Activated naive CD4-positive, alpha-beta T cell treated with anti-CD3 and anti-CD28 coated beads, Interleukin-2, amount 10 ng/mL, durations not matched to agents 7 days and 5 days (primary cell): ENCODE measurements at regions not wholly inside any gene's neighbourhood (a gene's known extent, or its start where the extent isn't known, plus 50 kb on each side); places are given as distances from the start of the nearest gene placed in this dataset.

Experiments
- CTCF ChIA-PET: fragments of 350-600 bp; sonication (Branson Sonifier 250); formaldehyde crosslinking; loops from one replicate; lab custom pipeline; 2021; ENCODE audit warnings: antibody characterized with exemption; lab: Charles Lee
- DNase-seq: peaks from one replicate; pipeline ENCODE4 v3.0.0-alpha.2; 2020
- H3K27ac Mint-ChIP-seq: one replicate; pipeline ENCODE4 v1.8.0; 2021; ENCODE audit warnings: mild to moderate bottlenecking, moderate library complexity, mixed read lengths
- H3K27me3 Mint-ChIP-seq: one replicate; pipeline ENCODE4 v1.8.0; 2021; ENCODE audit warnings: mild to moderate bottlenecking, mixed read lengths
- H3K36me3 Mint-ChIP-seq: one replicate; pipeline ENCODE4 v1.8.0; 2021; ENCODE audit warnings: mixed read lengths
- H3K4me1 Mint-ChIP-seq: one replicate; pipeline ENCODE4 v1.8.0; 2021; ENCODE audit warnings: mixed read lengths
- H3K4me3 Mint-ChIP-seq: one replicate; pipeline ENCODE4 v1.8.0; 2021; ENCODE audit warnings: mild to moderate bottlenecking, moderate library complexity, mixed read lengths
- H3K9me3 Mint-ChIP-seq: one replicate; pipeline ENCODE4 v1.8.0; 2021; ENCODE audit warnings: mixed read lengths

- no peak overlapping the region for H3K4me3 Mint-ChIP-seq
- no peaks in the 10 kb centered on the region for H3K4me1 Mint-ChIP-seq
- no peaks in the 10 kb centered on the region for H3K9me3 Mint-ChIP-seq
- CTCF ChIA-PET: no interaction called here
- no peaks in the 10 kb centered on the region for H3K36me3 Mint-ChIP-seq
- DNase-seq: no peak
- H3K27ac Mint-ChIP-seq: no peak overlapping the region
- H3K27me3 Mint-ChIP-seq: peaks cover 18% of the 10 kb centered on the region
These were observed 174.0 kb upstream of the ZNF618 start for GRCh38 chr9:113701774-113702755.

DNA sequence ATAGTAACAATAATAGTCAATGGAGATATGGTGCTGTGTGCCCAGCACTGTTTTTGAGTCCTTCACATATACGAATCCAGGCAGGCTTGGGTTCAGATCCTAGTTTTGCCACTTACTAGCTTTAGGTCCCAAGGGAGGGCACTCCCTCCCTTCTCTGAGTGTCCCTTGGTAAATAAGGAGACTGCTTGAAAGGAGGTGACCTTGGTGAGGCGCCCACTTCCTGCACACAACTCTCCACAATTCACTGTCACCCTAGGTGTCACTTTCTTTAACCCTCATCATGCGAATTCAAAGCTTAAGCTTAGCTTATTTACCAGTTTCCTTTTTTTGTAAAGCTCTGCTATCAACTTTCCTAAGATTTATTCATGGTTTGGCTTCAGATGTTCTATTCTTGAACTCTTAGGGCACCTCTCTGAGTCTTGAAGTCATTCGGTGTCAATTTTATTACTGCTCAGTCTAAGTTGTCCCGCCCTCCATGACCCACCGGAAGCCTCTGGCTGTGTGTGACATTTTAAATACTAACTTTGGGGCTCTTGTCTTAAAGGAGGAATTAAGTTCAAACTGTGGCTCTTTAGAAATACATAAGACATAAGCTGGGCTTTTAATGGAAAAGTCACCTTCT lies 170.7 kb upstream of the ZNF618 start:
- CTCF ChIA-PET: interaction anchor here (0.7 to 1.0 kb wide), 2 partner anchors 11 to 445 kb away, joined by 3 read pairs; no protein-coding TSS in a partner anchor
- no peaks in the 10 kb centered on the region for H3K9me3 Mint-ChIP-seq
- no peak overlapping the region for H3K4me3 Mint-ChIP-seq
- no peaks in the 10 kb centered on the region for H3K4me1 Mint-ChIP-seq
- DNase-seq: no peak
- H3K27ac Mint-ChIP-seq: no peak overlapping the region
- H3K27me3 Mint-ChIP-seq: peaks cover 14% of the 10 kb centered on the region
- H3K36me3 Mint-ChIP-seq: no peaks in the 10 kb centered on the region

DNA sequence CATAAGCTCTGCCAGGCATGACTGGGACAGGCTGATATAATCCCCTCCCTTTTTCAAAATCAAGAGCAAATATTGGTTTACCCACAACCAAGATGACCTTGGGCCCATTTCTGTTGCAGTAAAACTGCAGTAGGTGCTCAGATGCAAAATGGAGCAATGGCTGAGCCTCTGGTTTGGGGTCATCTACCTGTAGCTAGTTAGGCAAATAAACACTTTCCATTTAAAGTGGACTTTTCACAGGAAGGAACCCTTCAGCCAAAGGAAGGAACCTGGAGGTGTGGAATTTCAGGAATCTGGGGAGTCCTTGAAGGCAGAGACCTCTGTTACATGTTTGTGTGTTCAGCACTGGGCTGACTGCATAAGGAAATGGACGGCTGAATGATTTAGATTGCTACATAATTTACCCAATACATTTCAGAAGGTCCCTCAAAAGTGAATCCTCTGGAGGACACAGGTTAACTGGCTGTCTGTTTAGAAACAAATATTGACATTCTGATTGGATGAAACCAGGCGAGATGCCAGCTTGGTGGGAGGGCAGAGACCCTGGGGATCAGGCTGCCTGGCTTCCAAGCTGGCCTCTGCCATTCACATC lies 170.1 kb upstream of the ZNF618 start:
- no peaks in the 10 kb centered on the region for H3K36me3 Mint-ChIP-seq
- no peaks in the 10 kb centered on the region for H3K9me3 Mint-ChIP-seq
- H3K27ac Mint-ChIP-seq: no peak overlapping the region
- peaks cover 14% of the 10 kb centered on the region for H3K27me3 Mint-ChIP-seq
- DNase-seq: no peak
- no peak overlapping the region for H3K4me3 Mint-ChIP-seq
- H3K4me1 Mint-ChIP-seq: no peaks in the 10 kb centered on the region
- CTCF ChIA-PET: interaction anchor here (0.7 to 1.0 kb wide), 2 partner anchors 11 to 446 kb away, joined by 3 read pairs; no protein-coding TSS in a partner anchor

- no peaks in the 10 kb centered on the region for H3K4me1 Mint-ChIP-seq
- no peaks in the 10 kb centered on the region for H3K9me3 Mint-ChIP-seq
- H3K27me3 Mint-ChIP-seq: peaks cover 10% of the 10 kb centered on the region
- H3K36me3 Mint-ChIP-seq: no peaks in the 10 kb centered on the region
- no peak overlapping the region for H3K27ac Mint-ChIP-seq
- no peak overlapping the region for H3K4me3 Mint-ChIP-seq
- no peak for DNase-seq
- CTCF ChIA-PET: no interaction called here
These were observed 168.0 kb upstream of the ZNF618 start for GRCh38 chr9:113707953-113708695.

DNA sequence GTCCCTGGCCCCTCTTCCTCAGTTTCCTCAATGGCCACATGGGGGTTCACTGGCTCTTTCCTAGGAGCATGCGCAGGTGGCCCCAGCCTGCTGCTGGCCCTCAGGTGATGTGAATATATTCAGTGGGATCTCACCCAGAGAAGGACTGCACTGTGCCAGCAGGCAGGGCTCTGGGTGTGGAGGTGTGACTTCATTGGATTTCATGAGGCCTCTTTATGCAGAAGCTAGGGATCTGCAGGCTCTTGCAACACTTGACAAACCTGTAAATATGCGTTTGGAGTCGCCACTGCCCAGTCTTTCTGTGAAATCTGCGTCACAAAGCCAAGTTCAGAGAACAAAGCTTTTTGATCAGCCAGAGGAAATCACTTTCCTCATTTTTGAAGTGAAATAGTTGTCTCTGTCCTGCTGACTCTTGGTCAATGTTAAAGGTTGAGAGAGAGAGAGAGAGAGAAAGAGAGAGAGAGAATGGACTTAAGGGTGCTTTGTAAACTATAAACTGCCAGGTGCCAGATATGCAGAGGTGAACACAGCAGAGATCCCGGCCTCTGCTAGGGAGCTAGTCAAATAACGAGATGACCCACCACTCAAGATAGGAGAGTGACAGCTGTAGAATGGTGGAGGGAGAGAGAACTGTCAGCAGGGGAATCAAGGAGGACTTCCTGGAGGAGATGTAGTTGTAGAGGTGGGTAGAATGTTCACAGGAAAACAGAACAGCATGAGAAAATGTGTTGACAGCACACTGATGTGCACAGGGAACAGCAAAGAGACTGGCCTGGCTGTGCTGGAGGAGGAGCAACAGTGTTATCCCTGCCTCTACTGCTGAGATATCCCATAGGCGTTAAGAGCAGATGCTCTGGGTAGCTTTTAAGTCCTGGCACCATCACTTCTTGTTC lies 167.0 kb upstream of the ZNF618 start:
- Mint-ChIP-seq H3K27ac (no peak overlapping the region), H3K9me3 (no peaks in the 10 kb centered on the region), H3K4me1 (no peaks in the 10 kb centered on the region), H3K36me3 (no peaks in the 10 kb centered on the region), H3K4me3 (no peak overlapping the region), H3K27me3 (peaks cover 10% of the 10 kb centered on the region)
- DNase-seq: no peak
- CTCF ChIA-PET: no interaction called here

GRCh38 chr9:113709721-113710120 lies 166.4 kb upstream of the ZNF618 start:
- CTCF ChIA-PET: no interaction called here
- H3K36me3 Mint-ChIP-seq: no peaks in the 10 kb centered on the region

GRCh38 chr9:113711251-113711650 lies 164.9 kb upstream of the ZNF618 start:
- no peak overlapping the region for H3K27ac Mint-ChIP-seq
- no peaks in the 10 kb centered on the region for H3K4me1 Mint-ChIP-seq
- no peaks in the 10 kb centered on the region for H3K36me3 Mint-ChIP-seq
- no peak overlapping the region for H3K4me3 Mint-ChIP-seq
- no peaks in the 10 kb centered on the region for H3K9me3 Mint-ChIP-seq
- H3K27me3 Mint-ChIP-seq: peaks cover 14% of the 10 kb centered on the region
- DNase-seq: no peak
- CTCF ChIA-PET: no interaction called here

More at GRCh38 chr9:113709721-113710120, 166.4 kb upstream of the ZNF618 start:
- DNase-seq: no peak
- Mint-ChIP-seq H3K9me3 (no peaks in the 10 kb centered on the region), H3K4me3 (no peak overlapping the region), H3K4me1 (no peaks in the 10 kb centered on the region), H3K27me3 (peaks cover 10% of the 10 kb centered on the region), H3K27ac (no peak overlapping the region)

GRCh38 chr9:113712053-113712452 lies 164.1 kb upstream of the ZNF618 start:
- Mint-ChIP-seq H3K27ac (no peak overlapping the region), H3K4me3 (no peak overlapping the region), H3K4me1 (no peaks in the 10 kb centered on the region), H3K9me3 (no peaks in the 10 kb centered on the region), H3K36me3 (no peaks in the 10 kb centered on the region), H3K27me3 (peaks cover 14% of the 10 kb centered on the region)
- CTCF ChIA-PET: no interaction called here
- no peak for DNase-seq

GRCh38 chr9:113715086-113715485 lies 161.0 kb upstream of the ZNF618 start:
- H3K27me3 Mint-ChIP-seq: peaks cover 13% of the 10 kb centered on the region
- no peak for DNase-seq

DNA sequence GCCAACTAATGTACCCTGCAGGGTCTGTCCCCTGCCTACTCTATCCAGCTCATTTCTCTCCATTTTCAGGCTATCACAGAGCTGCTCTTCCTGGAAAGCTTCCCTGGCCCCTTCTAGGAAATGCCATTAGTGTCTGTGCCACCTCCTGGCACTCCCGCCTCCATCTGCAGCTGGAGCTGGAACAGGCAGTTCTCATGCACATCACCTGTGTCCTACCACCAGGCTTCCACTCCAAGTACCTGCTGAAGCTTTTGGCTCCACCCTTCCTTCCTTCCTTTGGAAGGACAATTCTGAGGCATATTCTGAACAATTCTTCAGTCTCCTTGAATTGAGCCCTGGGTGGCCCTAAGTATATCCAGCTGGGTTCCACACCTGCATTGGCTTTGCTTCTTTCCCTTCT lies 156.2 kb upstream of the ZNF618 start:
- no peak for DNase-seq
- Mint-ChIP-seq H3K4me1 (no peaks in the 10 kb centered on the region), H3K9me3 (no peaks in the 10 kb centered on the region), H3K27ac (no peak overlapping the region), H3K27me3 (peaks cover 11% of the 10 kb centered on the region), H3K4me3 (no peak overlapping the region), H3K36me3 (no peaks in the 10 kb centered on the region)
- CTCF ChIA-PET: interaction anchor here (0.9 kb wide), 1 partner anchor 72 kb away, joined by 3 read pairs; no protein-coding TSS in a partner anchor

More at GRCh38 chr9:113715086-113715485, 161.0 kb upstream of the ZNF618 start:
- no peak overlapping the region for H3K4me3 Mint-ChIP-seq
- no peaks in the 10 kb centered on the region for H3K4me1 Mint-ChIP-seq
- H3K27ac Mint-ChIP-seq: no peak overlapping the region
- H3K9me3 Mint-ChIP-seq: no peaks in the 10 kb centered on the region
- CTCF ChIA-PET: no interaction called here
- H3K36me3 Mint-ChIP-seq: no peaks in the 10 kb centered on the region

GRCh38 chr9:113720495-113720894 lies 155.6 kb upstream of the ZNF618 start:
- CTCF ChIA-PET: no interaction called here
- Mint-ChIP-seq H3K4me1 (no peaks in the 10 kb centered on the region), H3K27me3 (peaks cover 11% of the 10 kb centered on the region)

GRCh38 chr9:113721856-113722255 lies 154.3 kb upstream of the ZNF618 start:
- Mint-ChIP-seq H3K4me3 (no peak overlapping the region), H3K27me3 (peaks cover 10% of the 10 kb centered on the region), H3K36me3 (no peaks in the 10 kb centered on the region), H3K4me1 (no peaks in the 10 kb centered on the region), H3K27ac (no peak overlapping the region), H3K9me3 (no peaks in the 10 kb centered on the region)
- DNase-seq: no peak
- CTCF ChIA-PET: no interaction called here

More at GRCh38 chr9:113720495-113720894, 155.6 kb upstream of the ZNF618 start:
- no peak overlapping the region for H3K27ac Mint-ChIP-seq
- no peaks in the 10 kb centered on the region for H3K9me3 Mint-ChIP-seq
- H3K36me3 Mint-ChIP-seq: no peaks in the 10 kb centered on the region
- DNase-seq: no peak
- no peak overlapping the region for H3K4me3 Mint-ChIP-seq

DNA sequence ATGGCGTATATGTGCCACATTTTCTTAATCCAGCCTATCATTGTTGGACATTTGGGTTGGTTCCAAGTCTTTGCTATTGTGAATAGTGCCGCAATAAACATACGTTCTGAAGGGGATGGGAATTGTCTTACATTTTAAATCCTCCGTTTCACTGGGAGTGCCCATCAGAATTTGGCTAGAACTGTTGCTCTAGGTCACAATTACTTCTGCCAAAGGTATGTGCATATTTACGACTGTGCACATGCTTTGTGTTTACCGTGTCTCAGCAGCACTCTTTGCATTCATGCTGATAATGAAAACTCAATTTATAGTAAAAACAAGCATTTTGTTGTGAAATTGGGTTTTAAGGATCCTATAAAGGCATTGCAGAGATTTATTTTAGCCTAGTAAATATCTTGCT lies 151.9 kb upstream of the ZNF618 start:
- H3K4me1 Mint-ChIP-seq: no peaks in the 10 kb centered on the region
- peaks cover 10% of the 10 kb centered on the region for H3K27me3 Mint-ChIP-seq
- DNase-seq: no peak
- no peaks in the 10 kb centered on the region for H3K36me3 Mint-ChIP-seq
- peaks cover 2% of the 10 kb centered on the region for H3K9me3 Mint-ChIP-seq
- no peak overlapping the region for H3K27ac Mint-ChIP-seq
- no peak overlapping the region for H3K4me3 Mint-ChIP-seq
- CTCF ChIA-PET: no interaction called here
